ENCODE measurements at regions not wholly inside any gene's neighbourhood (a gene's known extent, or its start where the extent isn't known, plus 50 kb on each side); places are given as distances from the start of the nearest gene placed in this dataset.
"Not testable (repeated sequence)": the region's sequence is repeated elsewhere in the genome, so short reads cannot be mapped to it uniquely, and the experiment has no call there.

DNA sequence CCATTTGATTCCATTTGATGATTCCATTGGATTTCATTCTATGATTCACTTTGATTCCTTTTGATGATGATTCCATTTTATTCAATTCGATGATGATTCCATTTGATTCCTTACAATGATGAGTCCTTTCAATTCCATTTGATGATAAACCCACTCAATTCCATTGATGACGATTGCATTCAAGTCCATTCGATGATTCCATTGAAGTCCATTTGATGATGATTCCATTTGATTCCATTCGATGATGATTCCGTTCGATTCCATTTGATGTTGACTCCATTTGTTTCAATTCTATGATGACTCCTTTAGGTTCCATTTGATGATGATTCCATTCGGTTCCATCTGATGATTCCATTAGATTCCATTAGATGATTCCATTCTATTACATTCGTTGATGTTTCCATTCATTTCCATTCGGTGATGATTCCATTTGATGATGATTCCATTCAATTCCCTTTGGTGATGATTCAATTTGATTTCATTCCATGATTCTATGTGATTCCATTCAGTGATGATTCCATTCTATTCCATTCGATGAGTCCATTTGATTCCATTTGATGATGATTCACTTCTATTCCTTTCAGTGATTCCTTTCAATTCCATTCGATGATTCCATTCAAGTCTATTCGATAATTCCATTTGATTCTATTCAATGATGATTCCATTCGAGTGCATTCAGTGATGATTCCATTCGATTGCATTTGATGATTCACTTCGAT, 1106.0 kb downstream of the RPIA start:
- DNase-seq = no peak

DNA sequence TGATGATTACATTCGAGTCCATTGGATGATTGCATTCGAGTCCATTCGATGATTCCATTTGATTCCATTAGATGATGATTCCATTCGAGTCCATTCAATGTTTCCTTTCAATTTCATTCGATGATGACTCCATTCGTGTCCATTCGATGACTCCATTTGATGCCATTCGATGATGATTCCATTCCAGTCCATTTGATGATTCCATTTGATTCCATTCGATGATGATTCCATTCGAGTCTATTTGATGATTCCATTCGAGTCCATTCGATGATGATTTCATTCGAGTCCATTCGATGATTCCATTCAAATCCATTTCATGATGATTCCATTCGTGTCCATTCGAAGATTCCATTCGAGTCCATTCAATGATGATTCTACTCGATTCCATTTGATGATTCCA, 1109.7 kb downstream of the RPIA start:
- not testable (repeated sequence) for DNase-seq

DNA sequence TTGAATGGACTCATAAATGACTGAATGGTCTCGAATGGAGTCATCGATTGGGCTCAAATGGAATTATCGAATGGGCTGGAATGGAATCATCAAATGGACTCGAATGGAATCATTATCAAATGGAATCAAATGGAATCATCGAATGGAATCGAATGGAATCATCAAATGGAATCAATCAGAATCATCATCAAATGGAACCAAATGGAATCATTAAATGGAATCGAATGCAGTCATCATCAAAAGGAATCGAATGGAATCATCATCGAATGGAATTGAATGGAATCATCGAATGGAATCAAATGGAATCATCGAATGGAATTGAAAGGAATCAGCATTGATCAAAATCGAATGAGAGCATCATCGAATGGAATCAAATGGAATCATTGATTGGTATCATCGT, 1114.9 kb downstream of the RPIA start:
- not testable (repeated sequence) for DNase-seq

DNA sequence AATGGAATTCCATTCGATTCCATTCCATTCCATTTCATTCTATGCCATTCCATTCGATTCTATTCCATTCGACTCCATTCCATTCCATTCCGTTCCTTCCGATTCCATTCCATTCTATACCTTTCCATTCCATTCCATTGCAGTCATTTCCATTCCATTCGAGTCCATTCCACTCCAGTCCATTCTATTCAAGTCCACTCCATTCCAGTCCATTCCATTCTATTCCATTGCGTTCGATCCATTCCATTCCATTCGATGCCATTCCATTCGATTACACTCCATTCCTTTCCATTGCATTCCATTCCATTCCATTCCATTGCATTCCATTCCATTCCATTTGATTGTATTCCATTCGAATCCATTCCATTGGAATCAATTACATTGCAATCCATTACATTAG, 1119.8 kb downstream of the RPIA start:
- DNase-seq = no peak

DNA sequence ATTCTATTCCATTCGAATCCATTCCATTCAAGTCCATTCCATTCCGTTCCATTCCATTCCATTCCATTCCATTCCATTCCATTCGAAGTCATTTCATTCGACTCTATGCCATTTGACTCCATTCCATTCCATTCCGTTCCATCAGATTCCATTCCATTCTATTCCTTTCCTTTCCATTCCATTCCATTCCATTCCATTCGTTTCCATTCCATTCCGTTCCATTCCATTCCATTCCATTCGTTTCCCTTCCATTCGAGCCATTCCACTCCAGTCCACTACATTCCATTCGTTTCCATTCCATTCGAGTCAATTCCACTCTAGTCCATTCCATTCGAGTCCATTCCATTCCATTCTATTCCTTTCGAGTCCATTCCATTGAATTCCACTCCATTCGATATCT, 1120.4 kb downstream of the RPIA start:
- not testable (repeated sequence) for DNase-seq

DNA sequence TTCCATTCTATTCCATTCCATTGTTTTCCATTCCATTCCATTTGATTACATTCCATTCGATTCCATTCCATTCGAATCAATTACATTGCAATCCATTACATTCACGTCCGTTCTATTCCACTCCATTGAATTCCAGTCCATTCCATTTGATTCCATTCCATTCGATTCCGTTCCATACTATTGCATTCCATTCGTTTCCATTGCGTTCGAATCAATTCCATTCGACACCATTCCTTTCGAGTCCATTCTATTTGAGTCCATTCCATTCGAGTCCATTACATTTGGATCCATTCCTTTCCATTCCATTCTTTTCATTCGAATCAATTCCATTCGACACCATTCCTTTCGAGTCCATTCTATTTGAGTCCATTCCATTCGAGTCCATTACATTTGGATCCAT, 1122.9 kb downstream of the RPIA start:
- DNase-seq = not testable (repeated sequence)

DNA sequence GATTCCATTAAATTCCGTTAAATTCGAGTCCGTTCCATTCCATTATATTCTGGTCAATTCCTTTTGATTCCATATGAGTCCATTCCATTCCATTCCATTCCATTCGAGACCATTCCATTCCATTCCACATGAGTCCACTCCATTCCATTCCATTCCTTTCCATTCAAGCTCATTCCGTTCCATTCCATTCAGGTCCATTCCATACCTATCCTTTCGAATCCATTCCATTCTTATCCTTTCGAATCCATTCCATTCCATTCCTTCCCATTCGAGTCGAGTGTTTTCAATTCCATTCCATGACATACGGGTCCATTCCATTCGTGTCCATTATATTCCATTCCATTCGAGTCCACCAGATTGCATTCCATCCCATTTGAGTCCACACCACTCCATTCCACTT, 1127.4 kb downstream of the RPIA start:
- DNase-seq = no peak

DNA sequence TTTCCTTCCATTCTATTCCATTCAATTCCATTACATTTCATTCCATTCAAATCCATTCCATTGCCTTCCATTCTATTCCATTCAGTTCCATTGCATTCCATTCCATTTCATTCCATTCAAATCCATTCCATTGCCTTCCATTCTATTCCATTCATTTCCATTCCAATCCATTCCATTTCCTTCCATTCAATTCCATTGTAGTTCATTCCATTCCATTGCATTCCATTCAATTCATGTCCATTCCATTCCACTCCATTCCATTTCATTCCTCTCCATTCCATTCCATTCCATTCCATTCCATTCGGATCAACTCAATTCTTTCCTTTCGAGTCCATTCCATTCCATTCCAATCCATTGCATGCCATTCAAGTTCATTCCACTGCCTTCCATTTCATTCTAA, 1128.3 kb downstream of the RPIA start:
- DNase-seq = no peak

DNA sequence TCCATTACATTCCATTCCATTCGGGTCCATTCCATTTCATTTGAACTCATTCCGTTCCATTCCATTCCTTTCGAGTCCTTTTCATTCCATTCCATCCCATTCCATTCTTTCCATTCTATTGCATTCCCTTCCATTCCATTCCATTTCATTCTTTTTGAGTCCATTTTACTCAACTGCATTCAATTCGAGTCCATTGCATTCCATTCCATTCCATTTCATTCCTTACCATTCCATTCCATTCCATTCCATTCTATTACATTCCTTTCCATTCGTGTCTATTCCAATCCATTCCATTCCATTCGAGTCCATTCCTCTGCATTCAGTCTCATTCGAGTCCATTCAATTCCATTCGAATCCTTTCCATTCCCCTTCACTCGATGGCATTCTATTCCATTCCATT, 1128.8 kb downstream of the RPIA start:
- DNase-seq = no peak

DNA sequence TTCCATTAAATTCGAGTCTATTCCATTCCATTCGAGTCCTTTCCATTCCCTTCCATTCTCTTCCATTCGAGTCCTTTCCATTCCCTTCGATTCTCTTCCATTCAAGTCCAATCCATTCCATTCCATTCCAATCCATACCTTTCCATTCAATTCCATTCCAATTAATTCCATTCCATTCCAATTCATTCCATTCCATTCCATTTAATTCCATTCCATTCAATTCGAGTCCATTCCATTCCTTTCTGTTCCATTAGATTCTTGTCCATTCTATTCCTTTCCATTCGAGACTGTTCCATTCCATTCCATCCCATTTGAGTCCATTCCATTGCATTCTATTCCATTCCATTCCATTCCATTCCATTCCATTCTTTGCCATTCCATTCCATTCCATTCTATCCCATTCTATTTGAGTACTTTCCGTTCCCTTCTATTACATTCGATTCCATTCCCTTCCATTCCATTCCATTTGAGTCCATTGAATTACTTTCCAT, 1130.0 kb downstream of the RPIA start:
- DNase-seq = no peak

DNA sequence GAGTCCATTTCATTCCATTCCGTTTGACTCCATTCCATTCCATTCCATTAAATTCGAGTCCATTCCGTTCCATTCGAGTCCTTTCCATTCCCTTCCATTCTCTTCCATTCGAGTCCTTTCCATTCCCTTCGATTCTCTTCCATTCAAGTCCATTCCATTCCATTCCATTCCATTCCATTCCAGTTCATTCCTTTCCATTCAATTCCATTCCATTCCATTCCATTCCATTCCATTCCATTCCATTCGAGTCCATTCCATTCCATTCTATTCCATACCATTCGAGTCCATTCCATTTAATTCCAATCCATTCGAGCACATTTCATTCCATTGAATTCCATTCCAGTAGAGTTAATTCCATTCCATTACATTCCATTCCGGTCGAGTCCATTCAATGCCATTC, 1130.9 kb downstream of the RPIA start:
- not testable (repeated sequence) for DNase-seq

DNA sequence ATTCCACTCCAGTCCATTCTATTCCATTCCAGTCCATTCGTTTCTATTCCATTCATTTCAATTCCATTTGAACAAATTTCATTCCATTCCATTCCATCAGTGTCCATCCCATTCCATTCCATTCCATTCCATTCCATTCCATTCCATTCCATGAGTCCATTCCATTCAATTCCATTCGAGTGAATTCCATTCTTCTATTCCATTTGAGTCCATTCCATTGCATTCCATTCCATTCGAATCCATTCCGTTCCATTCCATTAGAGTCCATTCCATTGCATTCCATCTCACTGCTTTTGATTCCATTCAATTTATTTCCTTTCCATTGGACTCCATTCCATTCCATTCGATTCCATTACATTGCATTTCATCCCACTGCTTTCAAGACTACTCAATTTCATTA, 1132.1 kb downstream of the RPIA start:
- DNase-seq = no peak

DNA sequence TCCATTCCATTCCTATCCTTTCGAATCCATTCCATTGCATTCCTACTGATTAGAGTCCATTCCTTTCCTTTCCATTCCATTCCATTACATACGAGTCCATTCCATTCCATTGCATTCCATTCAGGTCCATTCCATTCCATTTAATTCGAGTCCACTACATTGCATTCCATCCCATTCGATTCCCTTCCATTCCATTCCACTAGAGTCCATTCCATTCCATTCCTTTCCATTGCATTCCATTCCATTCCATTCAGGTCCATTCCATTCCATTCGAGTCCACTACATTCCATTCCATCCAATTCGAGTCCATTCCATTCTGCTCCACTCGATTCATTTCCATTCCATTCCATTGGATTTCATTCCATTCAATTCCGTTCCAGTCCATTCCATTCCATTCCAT, 1133.6 kb downstream of the RPIA start:
- no peak for DNase-seq

DNA sequence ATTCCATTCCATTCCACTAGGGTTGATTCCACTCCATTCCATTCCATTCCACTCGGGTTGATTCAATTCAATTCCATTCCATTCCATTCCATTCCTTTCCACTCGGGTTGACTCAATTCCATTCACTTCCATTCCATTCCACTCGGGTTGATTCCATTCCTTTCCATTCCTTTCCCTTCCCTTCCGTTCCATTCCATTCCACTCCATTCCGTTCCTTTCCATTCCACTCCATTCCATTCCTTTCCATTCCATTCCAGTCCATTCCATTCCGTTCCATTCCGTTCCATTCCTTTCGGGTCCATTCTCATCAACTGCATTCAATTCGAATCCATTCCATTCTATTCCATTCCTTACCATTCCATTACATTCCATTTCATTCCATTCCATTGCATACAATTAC, 1135.3 kb downstream of the RPIA start:
- DNase-seq = not testable (repeated sequence)

DNA sequence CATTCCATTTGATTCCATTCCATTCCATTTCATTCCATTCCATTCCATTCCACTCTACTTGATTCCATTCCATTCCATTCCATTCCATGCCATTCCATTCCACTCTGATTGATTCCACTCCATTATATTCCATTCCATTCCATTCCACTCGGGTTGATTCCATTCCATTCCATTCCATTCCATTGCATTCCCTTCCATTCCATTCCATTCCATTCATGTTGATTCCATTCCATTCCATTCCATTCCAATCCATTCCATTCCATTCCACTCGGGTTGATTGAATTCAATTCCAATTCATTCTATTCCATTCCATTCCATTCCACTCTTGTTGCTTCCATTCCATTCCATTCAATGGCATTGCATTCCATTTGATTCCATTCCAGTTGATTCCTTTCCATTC, 1136.4 kb downstream of the RPIA start:
- DNase-seq = not testable (repeated sequence)

DNA sequence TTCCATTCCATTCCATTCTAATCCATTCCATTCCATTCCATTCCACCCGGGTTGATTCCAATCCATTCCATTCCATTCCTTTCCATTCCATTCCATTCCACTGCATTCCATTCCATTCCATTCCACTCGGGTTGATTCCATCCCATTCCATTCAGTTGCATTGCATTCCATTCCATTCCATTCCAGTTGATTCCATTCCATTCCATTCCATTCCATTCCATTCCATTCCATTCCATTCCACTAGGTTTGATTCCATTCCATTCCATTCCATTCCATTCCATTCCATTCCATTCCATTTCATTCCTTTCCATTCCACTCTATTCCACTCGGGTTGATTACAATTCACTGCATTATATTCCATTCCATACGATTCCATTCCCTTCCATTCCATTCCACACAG, 1136.9 kb downstream of the RPIA start:
- DNase-seq = not testable (repeated sequence)

DNA sequence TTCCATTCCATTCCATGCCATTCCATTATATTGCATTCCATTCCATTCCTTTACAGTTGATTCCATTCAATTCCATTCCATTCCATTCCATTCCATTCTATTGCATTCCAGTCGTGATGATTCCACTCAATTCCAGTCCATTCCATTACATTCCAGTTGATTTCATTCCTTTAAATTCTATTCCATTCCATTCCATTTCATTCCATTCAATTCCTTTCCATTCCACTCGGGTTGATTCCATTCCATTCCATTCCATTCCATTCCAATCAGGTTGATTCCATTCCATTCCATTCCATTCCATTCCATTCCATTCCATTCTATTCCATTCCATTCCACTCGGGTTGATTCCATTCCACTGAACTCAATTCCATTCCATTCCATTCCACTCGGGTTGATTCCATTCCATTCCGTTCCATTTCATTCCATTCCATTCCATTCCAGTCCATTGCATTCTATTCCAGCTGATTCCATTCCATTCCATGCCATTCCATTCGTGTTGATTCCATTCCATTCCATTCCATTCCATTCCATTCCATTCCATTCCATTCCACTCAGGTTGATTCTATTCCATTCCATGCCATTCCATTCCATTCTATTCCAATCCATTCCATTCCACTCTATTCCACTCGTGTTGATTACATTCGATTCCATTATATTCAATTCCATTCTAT, 1137.6 kb downstream of the RPIA start:
- DNase-seq = not testable (repeated sequence)

DNA sequence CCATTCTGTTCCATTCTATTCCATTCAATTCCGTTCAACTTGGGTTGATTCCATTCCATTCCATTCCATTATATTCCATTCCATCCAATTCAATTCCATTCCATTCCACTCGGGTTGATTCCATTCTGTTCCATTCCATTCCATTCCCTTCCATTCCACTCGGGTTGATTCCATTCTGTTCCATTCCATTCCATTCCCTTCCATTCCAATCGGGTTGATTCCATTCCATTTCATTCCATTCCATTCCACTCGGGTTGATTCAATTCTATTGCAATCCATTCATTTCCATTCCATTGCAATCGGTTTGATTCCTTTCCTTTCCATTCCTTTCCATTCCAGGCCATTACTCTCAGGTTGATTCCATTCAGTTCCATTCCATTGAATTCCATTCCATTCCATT, 1138.4 kb downstream of the RPIA start:
- DNase-seq = no peak

DNA sequence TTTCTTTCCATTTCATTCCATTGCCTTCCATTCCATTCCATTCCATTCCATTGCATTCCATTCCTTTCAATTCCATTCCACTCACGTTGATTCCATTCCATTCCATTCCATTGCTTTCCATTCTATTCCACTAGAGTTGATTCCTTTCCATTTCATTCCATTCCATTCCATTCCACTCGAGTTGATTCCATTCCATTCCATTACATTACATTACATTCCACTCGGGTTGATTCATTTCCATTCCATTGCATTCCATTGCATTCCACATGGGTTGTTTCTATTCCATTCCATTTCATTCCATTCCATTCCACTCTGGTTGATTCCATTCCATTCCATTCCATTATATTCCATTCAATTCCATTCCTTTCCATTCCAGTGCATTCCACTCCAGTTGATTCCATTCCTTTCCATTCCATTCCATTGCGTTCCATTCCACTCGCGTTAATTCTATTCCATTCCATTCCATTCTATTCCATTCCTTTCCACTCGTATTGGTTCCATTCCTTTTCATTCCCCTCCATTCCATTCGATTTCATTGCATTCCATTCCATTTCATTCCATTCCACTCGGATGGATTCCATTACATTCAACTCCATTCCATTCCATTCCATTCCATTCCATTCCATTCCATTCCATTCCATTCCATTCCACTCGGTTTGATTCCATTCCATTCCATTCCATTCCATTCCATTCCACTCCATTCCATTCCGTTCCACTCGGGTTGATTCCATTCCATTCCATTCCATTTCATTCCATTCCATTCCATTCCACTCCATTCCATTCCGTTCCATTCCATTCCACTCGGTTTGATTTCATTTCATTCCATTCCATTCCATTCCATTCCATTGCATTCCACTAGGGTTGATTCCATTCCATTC, 1139.1 kb downstream of the RPIA start:
- not testable (repeated sequence) for DNase-seq

DNA sequence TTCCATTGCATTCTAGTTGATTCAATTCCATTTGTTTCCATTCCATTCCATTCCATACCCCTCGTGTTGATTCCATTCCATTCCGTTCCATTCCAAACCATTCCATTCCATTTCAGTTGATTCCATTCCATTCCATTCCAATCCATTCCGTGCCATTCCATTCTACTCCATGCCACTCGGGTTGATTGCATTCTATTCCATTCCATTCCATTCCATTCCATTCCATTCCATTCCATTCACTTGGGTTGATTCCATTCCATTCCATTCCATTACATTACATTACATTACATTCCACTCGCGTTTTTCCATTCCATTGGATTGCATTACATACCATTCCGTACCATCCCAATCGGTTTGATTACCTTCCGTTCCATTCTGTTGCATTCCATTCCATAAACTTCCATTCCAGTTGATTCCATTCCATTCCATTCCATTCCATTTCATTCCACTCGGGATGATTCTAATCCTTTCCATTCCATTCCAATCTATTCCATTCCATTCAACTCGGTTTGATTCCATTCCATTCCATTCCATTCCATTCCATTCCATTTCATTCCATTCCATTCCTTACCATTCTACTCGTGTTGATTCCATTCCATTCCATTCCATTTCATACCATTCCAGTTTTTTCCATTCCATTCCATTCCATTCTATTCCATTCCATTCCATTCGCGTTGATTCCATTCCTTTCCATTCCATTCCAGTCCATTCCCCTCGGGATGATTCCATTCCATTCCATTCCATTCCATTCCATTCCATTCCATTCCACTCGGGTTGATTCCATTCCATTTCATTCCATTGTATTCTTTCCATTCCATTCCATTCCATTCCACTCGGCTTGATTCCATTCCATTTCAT, 1140.4 kb downstream of the RPIA start:
- DNase-seq = no peak

DNA sequence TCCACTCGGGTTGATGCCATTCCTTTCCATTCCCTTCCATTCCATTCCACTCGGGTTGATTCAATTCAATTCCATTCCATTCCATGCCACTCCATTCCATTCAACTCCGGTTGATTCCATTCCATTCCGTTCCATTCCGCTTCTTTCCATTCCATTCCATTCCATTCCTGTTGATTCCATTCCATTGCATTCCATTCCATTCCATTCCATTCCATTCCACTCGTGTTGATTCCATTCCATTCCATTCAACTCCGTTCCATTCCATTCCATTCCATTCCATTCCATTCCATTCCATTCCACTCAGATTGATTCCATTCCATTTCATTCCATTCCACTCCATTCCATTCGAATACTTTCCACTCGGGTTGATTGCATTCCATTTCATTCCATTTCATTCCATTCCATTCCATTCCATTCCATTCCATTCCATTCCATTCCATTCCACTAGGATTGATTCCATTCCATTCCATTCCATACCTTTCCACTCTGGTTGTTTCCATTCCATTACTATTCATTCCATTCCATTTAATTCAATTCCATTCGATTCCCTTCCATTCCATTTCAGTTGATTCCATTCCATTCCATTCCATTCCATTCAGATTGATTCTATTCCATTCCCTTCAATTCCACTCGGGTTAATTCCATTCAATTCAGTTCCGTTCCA, 1141.8 kb downstream of the RPIA start:
- DNase-seq = no peak

DNA sequence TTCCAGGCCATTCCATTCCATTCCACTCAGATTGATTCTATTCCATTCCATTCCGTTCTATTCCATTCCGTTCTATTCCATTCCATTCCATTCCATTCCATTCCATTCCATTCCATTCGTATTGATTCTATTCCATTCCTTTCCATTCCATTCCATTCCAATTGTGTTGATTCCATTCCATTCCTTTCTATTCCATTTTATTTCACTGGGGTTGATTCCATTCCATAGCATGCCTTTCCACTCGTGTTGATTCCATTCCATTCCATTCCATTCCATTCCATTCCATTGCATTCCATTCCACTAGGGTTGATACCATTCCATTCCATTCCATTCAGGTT, 1142.3 kb downstream of the RPIA start:
- no peak for DNase-seq

Measured in NCI-H1694 (cell line).